GM19240 (cell line): ENCODE measurements at regions not wholly inside any gene's neighbourhood (a gene's known extent, or its start where the extent isn't known, plus 50 kb on each side); places are given as distances from the start of the nearest gene placed in this dataset.
A peak's percentile ranks its signal among the peaks of the same experiment; 100 is the strongest.
"Not testable (repeated sequence)": the region's sequence is repeated elsewhere in the genome, so short reads cannot be mapped to it uniquely, and the experiment has no call there.

ENCODE experiments used
- DNase-seq: peaks from one replicate; pipeline ENCODE4 v3.0.0; 2011; ENCODE audit warnings: low spot score; ENCODE audit not compliant: insufficient read length

GRCh38 chr3:106518516-106518915 lies 649.7 kb upstream of the CBLB start:
- no peak for DNase-seq

GRCh38 chr3:106522397-106522796 lies 653.6 kb upstream of the CBLB start:
- no peak for DNase-seq

DNA sequence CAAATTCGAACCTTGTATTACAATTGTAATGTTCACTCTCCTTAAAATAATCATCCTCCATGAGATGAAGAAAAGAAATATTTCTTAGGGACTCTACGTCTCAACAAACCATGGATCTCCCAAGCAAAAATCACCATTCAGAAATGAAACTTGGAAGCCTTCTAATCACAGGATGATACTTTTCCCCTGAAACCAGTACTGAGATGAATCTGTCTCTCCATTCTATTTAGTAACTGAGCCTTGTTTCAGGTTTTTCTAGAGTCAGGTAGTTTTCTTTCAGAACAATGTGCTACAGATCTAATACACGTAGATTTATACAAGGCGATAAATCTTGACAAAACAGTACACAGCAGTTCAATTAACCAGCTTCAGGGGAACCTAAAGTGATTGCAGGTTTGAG lies 660.1 kb upstream of the CBLB start:
- DNase-seq: no peak

- DNase-seq: no peak
Observed at GRCh38 chr3:106529738-106530137, 660.9 kb upstream of the CBLB start.

- no peak for DNase-seq
Observed at GRCh38 chr3:106530367-106530766, 661.6 kb upstream of the CBLB start.

DNA sequence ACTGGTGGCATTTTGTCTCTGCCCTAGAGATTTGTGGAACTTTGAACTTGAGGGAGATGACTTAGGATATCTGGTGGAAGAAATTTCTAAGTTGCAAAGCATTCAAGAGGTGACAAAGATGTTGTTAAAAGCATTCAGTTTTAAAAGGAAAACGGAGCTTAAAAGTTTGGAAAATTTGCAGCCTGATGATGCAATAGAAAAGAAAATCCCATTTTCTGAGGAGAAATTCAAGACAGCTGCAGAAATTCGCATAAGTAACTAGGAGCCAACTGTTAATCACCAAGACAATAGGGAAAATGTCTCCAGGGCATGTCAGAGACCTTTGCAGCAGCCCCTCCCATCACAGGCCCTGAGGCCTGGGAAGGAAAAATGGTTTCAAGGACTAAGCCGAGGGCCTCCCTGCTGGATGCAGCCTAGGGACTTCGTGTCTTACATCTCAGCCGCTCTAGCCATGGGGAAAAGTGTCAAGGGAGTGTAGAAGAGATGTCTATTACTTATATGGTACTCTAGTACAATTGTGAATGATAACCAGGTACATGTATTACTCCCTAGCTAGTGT lies 663.0 kb upstream of the CBLB start:
- not testable (repeated sequence) for DNase-seq

DNA sequence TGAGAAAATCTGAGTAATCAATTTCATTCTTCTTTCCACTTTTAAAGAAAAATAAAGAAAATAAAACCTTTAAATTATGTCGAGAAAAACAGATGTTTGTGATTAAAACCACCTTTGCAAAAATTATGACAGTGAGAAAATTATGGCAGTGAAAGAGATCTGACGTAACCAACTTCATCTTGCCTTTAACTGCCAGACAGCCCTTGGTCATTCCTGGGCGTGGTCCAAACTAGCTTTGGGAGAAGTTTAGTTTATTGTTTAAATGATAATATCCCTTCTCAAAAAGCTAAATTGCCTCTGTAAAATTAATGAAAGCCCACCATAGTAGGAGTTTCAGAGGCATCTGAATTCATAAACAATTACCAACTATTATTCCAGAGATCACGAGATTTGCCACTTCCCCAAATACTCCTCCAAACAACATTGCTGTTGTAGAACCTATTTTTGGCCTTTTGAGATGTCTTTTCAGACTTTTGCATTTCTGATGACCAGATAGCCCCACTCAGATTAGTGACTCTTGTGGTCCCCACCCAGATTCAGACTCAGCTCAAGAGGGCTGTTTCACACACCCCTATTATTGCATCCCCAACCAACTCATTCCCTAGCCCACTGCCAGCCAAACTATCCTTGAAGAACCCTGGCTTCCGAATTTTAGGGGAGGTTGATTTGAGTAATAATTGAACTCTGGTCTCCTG lies 664.4 kb upstream of the CBLB start:
- DNase-seq: no peak

DNA sequence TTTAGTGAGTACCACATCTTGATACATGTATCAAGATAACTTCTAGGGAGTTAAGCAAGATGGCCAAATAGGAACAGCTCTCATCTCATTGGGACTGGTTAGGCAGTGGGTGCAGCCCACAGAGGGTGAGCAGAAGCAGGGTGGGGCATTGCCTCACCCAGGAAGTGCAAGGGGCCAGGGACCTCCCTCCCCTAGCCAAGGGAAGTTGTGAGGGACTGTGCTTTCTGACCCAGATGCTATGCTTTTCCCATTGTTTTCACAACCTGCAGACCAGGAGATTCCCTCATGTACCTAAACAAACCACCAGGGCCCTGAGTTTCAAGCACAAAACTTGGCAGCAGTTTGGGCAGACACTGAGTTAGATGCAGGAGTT lies 665.0 kb upstream of the CBLB start:
- DNase-seq: no peak

DNA sequence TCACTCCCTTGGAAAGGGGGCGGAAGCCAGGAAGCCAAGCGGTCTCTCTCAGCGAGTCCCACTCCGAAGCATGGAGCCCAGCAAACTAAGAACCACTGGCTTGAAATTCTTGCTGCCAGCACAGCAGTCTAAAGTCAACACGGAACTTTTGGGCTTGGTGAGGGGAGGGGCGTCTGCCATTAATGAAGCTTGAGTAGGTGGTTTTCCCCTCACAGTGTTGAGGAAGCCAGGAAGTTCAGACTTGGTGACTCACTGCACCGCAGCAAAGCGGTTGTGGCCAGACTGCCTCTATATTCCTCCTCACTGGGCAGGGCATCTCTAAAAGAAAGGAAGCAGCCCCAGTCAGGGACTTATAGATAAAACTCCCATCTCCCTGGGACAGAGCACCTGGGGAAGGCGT lies 665.4 kb upstream of the CBLB start:
- no peak for DNase-seq

DNA sequence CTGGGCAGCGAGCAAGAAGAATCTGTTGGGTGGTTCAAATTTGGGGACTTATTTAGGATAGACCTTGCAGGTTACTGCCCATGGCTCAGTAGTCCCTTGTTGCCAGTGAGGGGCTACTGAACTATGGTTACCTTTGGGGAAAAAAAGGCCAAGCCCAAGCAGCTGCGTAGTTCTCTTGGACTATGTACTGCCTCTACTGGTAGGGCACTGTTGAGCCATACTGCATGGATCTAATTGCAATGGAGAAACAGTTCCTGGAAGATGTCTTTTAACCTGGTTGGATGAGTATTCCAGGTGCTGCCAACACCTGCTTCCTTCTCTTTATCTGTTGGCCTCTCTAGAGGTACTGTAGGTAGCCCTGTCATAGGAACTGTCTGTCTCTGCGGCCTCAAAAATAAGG lies 671.9 kb upstream of the CBLB start:
- no peak for DNase-seq

DNA sequence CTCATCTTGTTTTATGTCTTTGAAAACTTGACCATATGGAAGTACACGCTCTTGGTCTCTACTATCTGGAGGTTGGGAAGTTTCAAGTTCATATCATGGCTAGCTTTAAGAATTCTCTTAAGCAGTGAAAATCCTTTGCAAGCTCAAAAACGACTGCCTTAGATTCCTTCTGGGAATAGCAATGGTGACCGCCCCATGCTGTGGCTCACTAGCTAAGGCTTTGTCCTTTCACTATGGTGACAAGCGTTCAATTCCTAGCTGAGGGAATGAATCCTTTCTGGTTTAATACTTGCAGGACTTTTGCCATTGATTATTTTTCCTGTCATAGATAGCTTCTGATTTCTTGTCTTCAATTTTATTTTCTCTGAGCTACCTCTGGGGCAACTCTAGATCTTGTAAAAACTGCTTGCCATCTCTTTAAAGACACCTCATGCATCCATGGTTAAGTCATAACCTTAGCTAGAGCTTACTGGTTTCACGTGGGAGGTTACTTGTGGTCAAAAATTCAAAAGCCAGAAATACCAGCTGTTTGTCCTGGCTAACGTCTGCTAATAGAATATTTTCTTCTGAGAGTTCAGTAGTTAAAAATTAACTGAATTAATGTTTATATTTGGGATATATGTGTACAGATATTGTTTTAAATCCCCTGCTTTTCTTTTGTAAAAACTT lies 673.4 kb upstream of the CBLB start:
- no peak for DNase-seq

DNA sequence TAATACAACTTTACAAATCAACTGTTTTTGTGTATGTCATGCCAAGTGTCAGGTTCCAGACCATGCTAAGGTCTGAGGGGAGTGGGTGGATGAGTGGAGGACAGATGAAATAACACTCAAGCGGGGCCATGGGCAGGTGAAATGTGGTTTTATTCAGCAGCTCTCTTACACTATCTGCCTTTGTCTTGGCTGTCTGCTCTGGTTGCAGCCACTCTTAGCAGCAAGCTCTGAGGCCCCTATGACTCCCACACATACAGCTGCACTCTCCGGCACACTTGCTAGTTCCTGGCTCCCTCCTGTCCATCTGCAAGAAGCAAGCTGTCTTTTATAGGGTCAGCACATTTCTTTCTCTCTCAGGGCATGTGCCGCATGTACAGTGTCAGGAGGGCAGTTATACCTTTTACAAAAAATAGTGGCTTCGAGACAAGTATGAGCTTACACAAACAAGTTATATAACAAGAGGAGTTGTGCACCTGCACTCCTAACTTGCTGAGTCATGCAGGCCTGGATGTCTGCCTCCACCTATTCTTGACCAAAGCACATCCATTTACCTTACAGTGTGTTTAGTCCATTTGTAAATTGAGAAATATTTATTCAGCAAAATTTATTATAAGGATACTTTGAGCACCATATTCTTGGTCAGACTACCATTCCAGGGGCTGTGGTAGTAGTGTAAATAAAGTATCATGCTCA lies 683.7 kb upstream of the CBLB start:
- DNase-seq: no peak

DNA sequence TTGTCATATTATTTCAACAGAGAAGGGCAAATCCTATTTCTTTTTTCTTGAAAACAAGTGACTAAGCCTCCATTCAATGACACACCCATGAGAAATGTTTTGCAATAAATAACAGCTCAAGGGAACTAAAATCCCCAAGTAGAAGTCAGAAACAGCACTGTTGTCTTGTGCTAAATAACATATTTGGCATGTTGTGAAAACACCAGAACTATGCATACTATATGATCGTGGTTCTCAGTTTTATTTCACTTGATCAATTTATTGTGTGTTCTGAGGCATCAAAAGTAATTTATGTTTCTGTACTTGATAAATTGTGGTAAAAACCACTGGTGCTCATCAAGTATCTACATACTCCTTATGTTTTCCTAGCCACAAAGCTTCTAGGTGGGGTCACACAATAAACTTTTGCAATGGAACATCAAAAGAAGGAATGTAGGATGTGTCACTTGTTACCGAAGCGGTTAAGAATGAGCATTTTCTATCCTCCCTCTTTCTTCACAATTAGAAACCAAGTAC lies 691.7 kb upstream of the CBLB start:
- DNase-seq: no peak

GRCh38 chr3:106566277-106566676 lies 697.5 kb upstream of the CBLB start:
- DNase-seq: peak; percentile 18

GRCh38 chr3:106570426-106570825 lies 701.6 kb upstream of the CBLB start:
- no peak for DNase-seq

DNA sequence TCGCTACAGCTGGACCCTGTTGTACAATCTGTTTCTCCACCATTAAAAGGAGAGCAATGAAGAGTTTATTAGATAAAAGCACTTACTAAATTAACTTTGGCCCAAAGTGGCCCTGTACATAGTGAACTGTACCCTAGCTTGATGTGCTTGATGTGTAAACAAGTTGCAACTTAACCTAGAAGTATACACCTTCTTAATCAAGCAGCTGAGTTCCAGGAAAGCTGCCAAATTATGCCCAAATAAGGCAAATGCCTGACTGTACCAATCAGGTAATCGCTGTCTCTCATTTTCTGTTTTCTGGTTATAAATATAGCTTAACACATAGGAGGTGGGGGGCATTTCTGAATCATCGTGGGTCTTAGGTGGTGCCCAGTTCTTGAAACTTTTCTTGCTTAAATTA lies 704.8 kb upstream of the CBLB start:
- DNase-seq: no peak

- DNase-seq: no peak
Observed at GRCh38 chr3:106575029-106575428, 706.2 kb upstream of the CBLB start.

- DNase-seq: no peak
Observed at GRCh38 chr3:106577241-106577640, 708.4 kb upstream of the CBLB start.

GRCh38 chr3:106578911-106579310 lies 710.1 kb upstream of the CBLB start:
- DNase-seq: no peak

DNA sequence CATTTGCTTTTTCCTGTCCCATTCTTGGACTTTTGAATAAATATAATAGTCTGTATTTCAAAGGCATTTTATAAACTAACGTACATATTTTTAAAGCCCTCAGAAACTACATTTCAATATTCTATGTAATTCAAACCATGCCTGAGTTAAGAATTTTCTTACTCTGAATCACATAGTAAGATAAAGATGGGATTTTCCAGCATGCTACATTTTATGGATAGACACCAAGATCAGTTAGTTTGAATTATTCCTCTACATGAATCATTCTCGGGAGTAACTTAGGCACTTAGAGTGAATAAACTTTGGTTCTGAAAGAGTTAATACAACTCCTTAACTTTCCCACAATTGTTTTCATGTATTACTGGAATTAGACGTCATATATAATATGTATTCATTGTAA lies 713.3 kb upstream of the CBLB start:
- DNase-seq: no peak

GRCh38 chr3:106587551-106587950 lies 718.7 kb upstream of the CBLB start:
- DNase-seq: no peak

DNA sequence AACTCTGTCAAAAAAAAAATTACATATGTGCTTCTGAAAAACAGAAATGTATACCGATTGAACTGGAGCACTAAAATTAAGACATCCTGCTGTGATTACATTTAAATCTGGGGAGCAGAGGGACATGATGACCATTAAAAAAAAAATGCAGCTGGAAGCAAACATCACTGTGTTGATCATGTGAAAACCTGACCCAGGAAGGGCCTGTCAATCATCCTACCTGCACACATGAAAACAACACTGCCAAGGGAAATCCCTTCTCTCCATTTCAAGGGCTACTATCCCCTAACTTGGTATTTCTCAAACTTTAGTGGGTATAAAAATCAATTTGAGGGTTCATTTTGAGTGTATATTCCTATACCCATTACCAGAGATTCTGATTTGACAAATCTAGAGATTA lies 719.9 kb upstream of the CBLB start:
- DNase-seq: no peak
